Neuron (in vitro differentiated cells): ENCODE measurements at regions not wholly inside any gene's neighbourhood (a gene's known extent, or its start where the extent isn't known, plus 50 kb on each side); places are given as distances from the start of the nearest gene placed in this dataset.

Experiments used
- H2AFZ ChIP-seq: one replicate; pipeline ENCODE4 v1.6.1; 2013; ENCODE audit warnings: low read depth, mild to moderate bottlenecking, inconsistent platforms, low read length, moderate library complexity
- H3K27me3 ChIP-seq: one replicate; pipeline ENCODE4 v1.6.1; 2013; ENCODE audit warnings: low read length; ENCODE audit not compliant: insufficient read depth
- H3K36me3 ChIP-seq: one replicate; pipeline ENCODE4 v1.6.1; 2013; ENCODE audit warnings: low read length; ENCODE audit not compliant: insufficient read depth
- H3K4me1 ChIP-seq: one replicate; pipeline ENCODE4 v1.6.1; 2013; ENCODE audit warnings: low read length; ENCODE audit not compliant: insufficient read depth
- H3K4me3 ChIP-seq: 2 replicates; pipeline ENCODE4 v1.5.1; 2013; ENCODE audit warnings: mild to moderate bottlenecking, low read length, moderate library complexity
- H3K9me3 ChIP-seq: one replicate; pipeline ENCODE4 v1.6.1; 2013; ENCODE audit warnings: low read length

DNA sequence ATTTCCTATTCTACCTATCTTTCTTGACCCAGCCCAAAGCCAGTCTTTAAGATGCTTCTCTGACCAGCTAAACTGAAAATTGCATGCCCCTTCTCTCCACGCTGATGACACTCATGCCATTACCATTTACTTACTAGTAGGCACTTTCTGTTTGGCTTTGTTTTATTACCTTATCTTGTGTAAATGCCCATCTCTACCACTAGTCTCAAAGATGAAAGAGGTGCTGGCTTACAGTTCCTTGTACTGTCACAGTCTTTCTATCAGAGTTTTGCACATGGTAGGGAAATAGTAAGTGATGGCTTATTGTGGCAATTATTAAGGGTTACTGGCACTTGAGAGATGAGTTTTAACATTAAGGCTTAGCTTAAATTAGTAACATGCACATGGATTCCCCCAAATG lies 352.1 kb downstream of the RBM43 start:
- no peaks in the 10 kb centered on the region for H3K27me3 ChIP-seq
- H3K4me3 ChIP-seq = no peak overlapping the region
- no peaks in the 10 kb centered on the region for H3K36me3 ChIP-seq
- no peaks in the 10 kb centered on the region for H3K4me1 ChIP-seq
- no peaks in the 10 kb centered on the region for H3K9me3 ChIP-seq
- no peak overlapping the region for H2AFZ ChIP-seq

DNA sequence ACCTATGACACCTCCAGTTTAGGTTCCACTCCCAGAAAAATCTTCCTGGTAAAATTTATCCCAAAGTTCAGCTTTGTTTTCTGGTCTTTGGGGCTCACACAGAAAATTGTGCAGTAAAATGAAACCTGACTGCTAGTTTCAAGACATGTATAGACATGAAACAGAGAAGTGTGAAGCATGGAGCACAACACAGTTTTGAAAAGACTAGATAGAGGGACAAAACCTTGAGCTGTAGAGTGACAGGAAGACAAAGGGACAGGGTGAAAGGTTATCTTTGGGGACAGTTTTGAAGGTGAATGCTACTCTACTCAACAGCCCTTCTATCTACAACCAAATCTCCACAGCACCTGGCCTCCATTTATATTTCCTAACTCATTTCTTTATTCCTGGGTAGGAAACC lies 352.6 kb downstream of the RBM43 start:
- H3K4me1 ChIP-seq = no peaks in the 10 kb centered on the region
- no peak overlapping the region for H3K4me3 ChIP-seq
- peaks cover 1% of the 10 kb centered on the region for H3K9me3 ChIP-seq
- no peaks in the 10 kb centered on the region for H3K27me3 ChIP-seq
- H3K36me3 ChIP-seq = no peaks in the 10 kb centered on the region
- no peak overlapping the region for H2AFZ ChIP-seq

DNA sequence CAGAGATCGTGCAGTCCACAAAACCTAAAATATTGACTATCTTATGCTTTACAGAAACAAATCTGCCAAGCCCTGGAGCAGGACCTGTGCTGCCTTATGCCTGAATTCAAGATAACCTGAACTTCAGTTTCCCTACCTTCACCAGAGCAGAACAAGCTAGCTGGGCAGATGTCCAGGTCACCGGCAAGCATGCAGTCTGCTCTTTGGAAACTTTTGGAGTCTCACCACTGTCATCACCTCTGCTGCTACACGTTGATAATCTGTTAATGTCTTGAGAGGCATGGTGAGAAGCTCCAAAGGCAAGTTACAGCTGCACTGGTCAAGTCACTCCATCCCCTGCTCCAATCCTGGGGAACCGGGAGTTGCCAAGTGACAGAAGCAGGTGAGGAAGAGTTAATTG lies 354.2 kb downstream of the RBM43 start:
- no peaks in the 10 kb centered on the region for H3K36me3 ChIP-seq
- peaks cover 4% of the 10 kb centered on the region for H3K9me3 ChIP-seq
- no peaks in the 10 kb centered on the region for H3K27me3 ChIP-seq
- no peak overlapping the region for H3K4me3 ChIP-seq
- no peaks in the 10 kb centered on the region for H3K4me1 ChIP-seq
- no peak overlapping the region for H2AFZ ChIP-seq

- H3K36me3 ChIP-seq = no peaks in the 10 kb centered on the region
- no peak overlapping the region for H3K4me3 ChIP-seq
- no peak overlapping the region for H2AFZ ChIP-seq
- H3K4me1 ChIP-seq = no peaks in the 10 kb centered on the region
- no peaks in the 10 kb centered on the region for H3K27me3 ChIP-seq
- peaks cover 4% of the 10 kb centered on the region for H3K9me3 ChIP-seq
Measured at GRCh38 chr2:150903461-150903860, 358.2 kb downstream of the RBM43 start.

DNA sequence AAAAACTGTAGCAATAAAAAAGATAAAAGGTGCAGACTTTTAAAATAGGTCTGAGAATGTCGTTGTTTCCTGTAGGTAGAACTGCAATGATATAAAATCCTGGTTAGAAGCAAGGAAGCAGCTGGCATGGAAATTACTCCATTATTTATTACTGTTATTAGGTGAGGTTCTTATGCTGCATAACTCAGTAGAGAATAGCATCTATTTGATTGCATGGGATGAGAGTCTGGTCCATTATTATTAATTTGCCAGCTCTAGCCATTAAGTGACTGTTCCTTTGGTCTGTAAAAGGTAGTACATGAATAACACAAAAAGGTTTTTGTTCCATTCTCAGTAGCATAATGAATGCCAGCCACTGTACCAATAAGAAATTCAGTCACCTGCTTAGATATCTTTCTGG lies 358.6 kb downstream of the RBM43 start:
- no peak overlapping the region for H2AFZ ChIP-seq

GRCh38 chr2:150900913-150901312 lies 360.8 kb downstream of the RBM43 start:
- Histone ChIP-seq H3K27me3 (no peaks in the 10 kb centered on the region), H3K4me3 (no peak overlapping the region), H2AFZ (no peak overlapping the region), H3K4me1 (no peaks in the 10 kb centered on the region), H3K9me3 (peaks cover 7% of the 10 kb centered on the region), H3K36me3 (no peaks in the 10 kb centered on the region)

More for the DNA sequence above, 358.6 kb downstream of the RBM43 start:
- H3K4me1 ChIP-seq = no peaks in the 10 kb centered on the region
- no peaks in the 10 kb centered on the region for H3K36me3 ChIP-seq
- no peak overlapping the region for H3K4me3 ChIP-seq
- peaks cover 6% of the 10 kb centered on the region for H3K9me3 ChIP-seq
- no peaks in the 10 kb centered on the region for H3K27me3 ChIP-seq

- Histone ChIP-seq H3K27me3 (no peaks in the 10 kb centered on the region), H2AFZ (no peak overlapping the region), H3K36me3 (no peaks in the 10 kb centered on the region), H3K9me3 (peaks cover 3% of the 10 kb centered on the region), H3K4me1 (no peaks in the 10 kb centered on the region), H3K4me3 (no peak overlapping the region)
Measured at GRCh38 chr2:150895968-150896367, 365.7 kb downstream of the RBM43 start.

GRCh38 chr2:150889141-150889540 lies 372.5 kb downstream of the RBM43 start:
- no peak overlapping the region for H3K4me3 ChIP-seq

DNA sequence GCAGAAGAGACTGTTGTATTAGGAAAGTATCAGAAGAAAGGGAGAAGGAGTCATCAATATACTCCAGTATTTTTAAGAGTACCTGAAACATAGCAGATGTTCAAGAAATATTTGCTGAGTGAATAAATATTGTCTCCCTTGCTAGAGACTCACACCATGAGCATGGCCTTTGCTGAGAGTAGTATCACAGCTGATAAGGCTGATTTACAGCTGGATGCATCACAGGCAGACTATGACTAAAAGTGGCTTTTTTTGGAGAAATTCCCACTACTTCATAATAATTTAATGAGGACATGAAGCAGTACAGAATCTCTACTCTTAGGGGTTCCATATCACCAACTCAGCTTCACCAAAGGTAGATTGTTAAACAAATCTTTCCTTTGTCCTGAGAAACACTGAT lies 373.3 kb downstream of the RBM43 start:
- no peak overlapping the region for H2AFZ ChIP-seq
- H3K4me3 ChIP-seq = no peak overlapping the region
- no peaks in the 10 kb centered on the region for H3K4me1 ChIP-seq
- no peaks in the 10 kb centered on the region for H3K9me3 ChIP-seq
- H3K36me3 ChIP-seq = no peaks in the 10 kb centered on the region
- no peaks in the 10 kb centered on the region for H3K27me3 ChIP-seq

More at GRCh38 chr2:150889141-150889540, 372.5 kb downstream of the RBM43 start:
- no peaks in the 10 kb centered on the region for H3K36me3 ChIP-seq
- H3K4me1 ChIP-seq = no peaks in the 10 kb centered on the region
- H3K9me3 ChIP-seq = no peaks in the 10 kb centered on the region
- no peak overlapping the region for H2AFZ ChIP-seq
- H3K27me3 ChIP-seq = no peaks in the 10 kb centered on the region

GRCh38 chr2:150887926-150888325 lies 373.7 kb downstream of the RBM43 start:
- Histone ChIP-seq H3K9me3 (no peaks in the 10 kb centered on the region), H3K4me3 (no peak overlapping the region), H3K27me3 (no peaks in the 10 kb centered on the region)

GRCh38 chr2:150885774-150886386 lies 375.8 kb downstream of the RBM43 start:
- H3K4me1 ChIP-seq = no peaks in the 10 kb centered on the region
- no peak overlapping the region for H2AFZ ChIP-seq
- H3K4me3 ChIP-seq = no peak overlapping the region
- no peaks in the 10 kb centered on the region for H3K27me3 ChIP-seq
- no peaks in the 10 kb centered on the region for H3K9me3 ChIP-seq
- no peaks in the 10 kb centered on the region for H3K36me3 ChIP-seq

More at GRCh38 chr2:150887926-150888325, 373.7 kb downstream of the RBM43 start:
- Histone ChIP-seq H3K36me3 (no peaks in the 10 kb centered on the region), H3K4me1 (no peaks in the 10 kb centered on the region), H2AFZ (no peak overlapping the region)

DNA sequence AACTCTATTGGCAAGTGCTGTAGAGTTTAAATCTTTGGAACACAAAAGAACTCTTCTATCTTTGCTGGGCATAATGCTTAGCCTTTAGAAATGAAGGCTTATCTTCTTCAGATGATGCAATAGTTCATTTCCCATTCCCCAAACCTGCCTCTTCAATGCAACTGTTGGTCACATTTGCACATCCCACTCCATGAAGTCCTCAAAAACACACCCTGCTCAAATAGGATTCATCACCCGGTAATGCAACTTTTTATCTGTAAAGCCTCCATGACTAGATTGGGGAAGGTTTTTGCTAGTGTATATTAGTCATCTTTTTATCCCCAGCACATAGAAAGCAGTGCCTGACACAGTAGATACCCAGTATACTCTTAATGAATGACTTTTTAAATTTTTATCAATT lies 376.4 kb downstream of the RBM43 start:
- no peaks in the 10 kb centered on the region for H3K27me3 ChIP-seq
- H3K36me3 ChIP-seq = no peaks in the 10 kb centered on the region
- no peaks in the 10 kb centered on the region for H3K9me3 ChIP-seq
- no peak overlapping the region for H2AFZ ChIP-seq
- H3K4me1 ChIP-seq = no peaks in the 10 kb centered on the region
- H3K4me3 ChIP-seq = no peak overlapping the region

- H3K27me3 ChIP-seq = no peaks in the 10 kb centered on the region
- H3K4me1 ChIP-seq = no peaks in the 10 kb centered on the region
- H3K9me3 ChIP-seq = no peaks in the 10 kb centered on the region
- no peaks in the 10 kb centered on the region for H3K36me3 ChIP-seq
- H2AFZ ChIP-seq = no peak overlapping the region
- H3K4me3 ChIP-seq = no peak overlapping the region
Measured at GRCh38 chr2:150883613-150883895, 378.1 kb downstream of the RBM43 start.
